GM12892 (cell line): ENCODE measurements at regions not wholly inside any gene's neighbourhood (a gene's known extent, or its start where the extent isn't known, plus 50 kb on each side); places are given as distances from the start of the nearest gene placed in this dataset.

Experiments
- POLR2A ChIP-seq: IDR thresholded peaks from 2 replicates; pipeline ENCODE4 v1.6.1; 2011; ENCODE audit warnings: low read depth, low read length, control low read depth
- POLR2AphosphoS5 ChIP-seq: IDR thresholded peaks from 2 replicates; pipeline ENCODE4 v1.6.1; 2011; ENCODE audit warnings: low read depth, low read length, control low read depth
- TAF1 ChIP-seq: IDR thresholded peaks from 2 replicates; pipeline ENCODE4 v1.6.1; 2011; ENCODE audit warnings: low read depth, mild to moderate bottlenecking, control low read depth, low read length, borderline replicate concordance

DNA sequence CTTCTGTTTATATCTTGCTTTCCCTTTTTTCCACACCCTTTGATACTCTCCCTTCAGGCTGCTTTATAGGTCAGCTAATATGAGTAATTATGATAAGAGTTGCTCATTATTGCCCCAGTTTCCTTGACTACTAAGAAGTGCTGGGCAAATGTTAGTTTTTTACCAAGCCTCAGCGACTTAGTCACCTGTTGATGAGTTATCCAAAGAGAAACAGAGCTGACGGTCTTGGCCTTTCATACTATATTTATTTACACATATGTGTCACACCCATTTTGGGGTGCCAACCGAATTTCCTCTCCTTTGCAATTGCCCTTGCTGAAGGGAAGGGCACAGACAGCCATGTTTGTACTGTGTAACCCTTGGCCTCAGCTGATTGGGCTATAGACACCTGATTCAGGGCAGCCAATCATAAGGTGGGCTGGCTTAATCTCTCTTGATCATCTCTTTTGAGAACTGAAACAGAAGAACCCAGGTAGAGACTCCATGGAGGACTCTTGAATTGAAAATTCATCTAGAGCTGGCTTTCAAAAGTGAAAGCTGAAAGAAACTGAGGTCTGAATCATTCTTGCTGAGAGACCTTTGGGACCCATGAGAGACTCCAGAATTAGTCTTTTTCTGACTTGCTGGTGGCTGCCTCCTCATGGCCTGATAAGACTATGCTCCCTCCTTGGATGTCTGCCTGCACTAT lies 111.7 kb upstream of the RPS6KA3 start:
- no peak for TF ChIP-seq POLR2A
- no peak for TF ChIP-seq TAF1
- TF ChIP-seq POLR2AphosphoS5: no peak
